ENCODE measurements at regions not wholly inside any gene's neighbourhood (a gene's known extent, or its start where the extent isn't known, plus 50 kb on each side); places are given as distances from the start of the nearest gene placed in this dataset.

DNA sequence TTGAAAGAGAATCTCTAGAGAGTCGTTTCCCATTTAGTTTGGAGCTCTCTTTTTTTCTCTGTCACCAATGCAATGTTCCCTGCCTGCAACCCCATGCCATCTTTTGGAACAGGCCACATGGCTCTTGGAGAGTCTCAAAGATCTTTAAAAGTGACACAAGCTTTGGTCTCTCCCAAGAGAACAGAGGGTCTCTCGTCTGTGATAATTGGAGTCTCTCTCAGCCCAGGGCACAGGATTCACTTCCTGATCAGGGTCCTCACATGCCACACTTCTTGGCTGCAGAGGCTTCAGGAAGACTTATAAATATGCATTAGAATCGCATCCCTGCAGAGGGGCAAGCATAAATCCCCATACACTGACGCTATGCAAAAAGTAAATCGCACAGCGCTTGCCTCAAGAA is 240.5 kb downstream of the IRS2 start:
- FAIRE-seq (no peak), DNase-seq (ENCODE audit: insufficient read length, low spot score) (no peak)

DNA sequence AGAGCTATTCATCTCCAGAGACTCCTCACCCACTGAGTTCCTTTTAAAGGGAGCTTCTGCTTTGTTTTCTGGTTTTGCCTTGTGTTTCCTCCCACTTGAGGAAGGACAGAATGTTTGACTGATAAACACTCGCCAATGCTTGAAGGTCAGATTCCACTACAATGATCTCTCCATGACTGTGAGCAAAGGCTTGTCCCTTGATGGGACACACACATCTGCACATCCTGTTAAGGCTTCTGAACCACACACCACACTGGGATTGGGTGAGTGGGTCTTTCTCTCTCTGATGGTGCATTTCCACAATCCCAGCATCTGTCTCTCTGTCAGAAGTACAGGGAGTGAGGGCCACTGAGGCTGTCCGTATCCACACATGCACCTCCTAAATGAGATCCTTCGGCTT is 245.3 kb downstream of the IRS2 start:
- FAIRE-seq, result no peak

DNA sequence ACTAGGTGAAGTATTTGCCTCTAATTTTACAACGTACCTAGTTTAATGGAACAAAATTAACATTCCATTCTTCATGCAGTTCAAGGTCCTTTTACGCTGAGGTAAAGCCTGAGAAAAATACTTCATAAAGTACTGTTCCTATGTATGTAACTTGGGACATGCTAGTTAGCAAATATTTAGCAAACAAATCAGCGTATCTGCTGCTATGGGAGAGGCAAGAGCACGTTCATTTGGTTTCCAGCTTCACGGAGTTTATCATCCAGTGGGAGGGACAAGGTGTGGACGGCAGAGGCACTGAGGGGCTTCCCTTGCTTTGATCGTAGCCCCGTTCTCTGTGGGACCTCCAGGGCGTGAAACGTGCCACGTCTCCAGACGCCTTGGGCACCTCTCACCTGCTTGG is 248.8 kb downstream of the IRS2 start:
- DNase-seq (ENCODE audit: insufficient read length, low spot score) (no peak), FAIRE-seq (no peak)

More for the DNA sequence above, 245.3 kb downstream of the IRS2 start:
- no peak for DNase-seq (ENCODE audit: insufficient read length, low spot score)

DNA sequence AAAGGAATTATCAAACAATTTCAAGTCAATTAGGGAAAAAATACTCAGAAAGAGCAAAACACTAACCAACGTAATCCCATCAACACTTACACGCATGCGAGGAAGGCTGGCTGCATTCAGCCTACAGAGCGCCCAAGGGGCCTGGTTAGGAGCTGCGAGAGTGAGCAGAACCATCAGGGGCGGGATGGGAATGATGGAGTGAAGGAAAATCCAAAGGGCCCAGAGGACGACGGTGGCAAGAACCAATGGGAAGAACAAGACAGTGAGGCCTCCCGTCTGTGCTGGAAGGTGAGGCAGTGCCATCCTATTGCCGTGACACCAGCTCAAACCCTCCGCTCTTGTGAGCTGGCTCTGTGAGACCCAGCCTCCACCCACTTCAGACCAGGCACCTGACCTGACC is 253.0 kb downstream of the IRS2 start:
- DNase-seq (ENCODE audit: insufficient read length, low spot score) (no peak), FAIRE-seq (no peak)

DNA sequence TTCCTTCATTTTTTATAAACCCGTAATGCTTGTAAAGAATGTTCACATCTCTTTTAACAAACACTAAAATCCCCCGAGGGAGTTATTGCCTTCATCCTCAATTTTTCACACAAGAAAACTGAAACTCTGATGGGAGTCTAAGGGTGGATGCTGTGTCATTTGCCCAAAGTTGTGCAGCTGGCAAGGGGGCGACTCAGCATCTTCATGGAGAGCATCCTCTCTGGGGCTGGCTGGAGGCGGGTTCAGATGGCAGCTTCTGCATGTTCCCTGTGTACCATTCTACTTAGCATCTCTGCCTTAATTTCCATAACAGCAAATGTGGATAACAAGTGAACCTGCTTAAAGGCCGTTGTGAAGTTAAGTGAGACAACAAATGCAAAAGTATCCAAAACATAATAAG is 256.4 kb downstream of the IRS2 start:
- DNase-seq (ENCODE audit: insufficient read length, low spot score) (no peak), FAIRE-seq (no peak)

DNA sequence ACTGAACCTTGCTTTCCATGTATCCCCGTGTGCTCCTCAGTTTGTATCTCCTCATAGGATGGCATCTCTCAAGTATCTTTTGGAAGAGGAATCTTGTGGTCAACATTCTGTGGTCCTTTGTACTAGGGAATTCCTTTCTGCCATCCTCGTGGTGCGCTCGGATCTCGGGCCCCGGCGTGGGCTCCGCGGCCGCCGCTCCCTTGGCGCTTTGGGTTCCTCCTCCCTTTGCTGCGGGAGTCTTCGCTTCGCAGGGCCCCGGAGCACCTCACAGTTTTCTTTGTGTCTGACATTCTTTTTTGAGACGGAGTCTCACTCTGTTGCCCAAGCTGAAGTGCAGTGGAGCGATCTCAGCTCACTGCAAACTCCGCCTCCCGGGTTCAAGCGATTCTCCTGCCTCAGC is 264.7 kb downstream of the IRS2 start:
- no peak for DNase-seq (ENCODE audit: insufficient read length, low spot score)
- FAIRE-seq, result no peak

DNA sequence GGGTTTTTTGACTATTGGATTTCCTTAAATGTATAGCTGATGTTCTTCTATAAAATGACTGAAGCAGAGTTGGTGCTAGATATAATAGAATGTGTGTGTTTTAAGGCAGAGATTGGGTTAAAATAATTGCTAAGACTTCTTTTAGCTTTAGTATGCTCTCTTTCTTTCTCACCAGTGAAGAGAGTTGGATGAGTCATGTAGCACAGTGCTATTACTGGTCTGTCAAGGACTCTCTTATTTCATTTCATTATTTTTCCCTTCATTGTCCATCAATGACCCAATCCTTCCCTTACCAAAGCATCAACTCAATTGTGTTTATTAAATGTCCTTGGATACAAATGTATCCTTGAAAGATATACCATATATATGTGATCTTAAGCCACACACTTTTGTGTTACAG is 268.9 kb downstream of the IRS2 start:
- DNase-seq (ENCODE audit: insufficient read length, low spot score) (no peak), FAIRE-seq (no peak)

DNA sequence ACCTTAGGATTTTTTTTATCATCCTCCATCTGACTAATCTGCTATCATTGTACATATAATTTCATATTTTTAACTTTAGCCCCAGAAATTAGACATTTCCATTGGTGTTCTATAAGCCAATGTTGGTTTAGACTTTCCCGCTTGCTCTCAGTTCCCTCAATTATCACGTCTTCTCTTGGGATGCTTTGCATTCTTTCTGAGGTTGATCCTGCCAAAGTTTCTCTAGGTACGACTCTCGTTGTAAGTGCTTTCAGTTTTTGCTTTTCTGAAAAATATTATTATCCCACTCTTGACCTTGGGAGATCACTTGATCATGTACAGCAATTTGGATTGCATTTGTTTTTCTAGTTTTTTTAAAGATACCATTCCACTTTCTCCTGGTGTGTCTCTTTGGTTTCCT is 270.2 kb downstream of the IRS2 start:
- no peak for DNase-seq (ENCODE audit: insufficient read length, low spot score)
- no peak for FAIRE-seq

DNA sequence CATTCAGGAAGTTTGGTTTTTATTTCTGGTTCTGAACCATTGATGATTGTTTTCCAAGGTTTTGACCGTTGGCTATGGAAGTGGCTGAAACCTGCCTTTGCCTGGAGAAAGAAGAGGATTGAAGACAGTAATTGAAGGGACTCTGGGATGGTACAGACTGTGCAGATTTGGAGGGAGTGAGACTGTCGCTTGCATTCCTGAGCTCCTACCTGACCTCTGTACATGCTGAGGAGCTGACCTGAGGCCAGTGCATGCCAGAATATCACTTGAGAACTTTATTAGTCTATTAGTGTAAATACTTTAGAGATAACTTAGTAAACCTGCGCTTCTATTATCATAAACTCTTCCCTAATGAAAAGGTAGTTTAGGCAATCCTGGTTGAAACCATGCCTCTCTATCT is 276.4 kb downstream of the IRS2 start:
- DNase-seq (ENCODE audit: insufficient read length, low spot score), result no peak
- FAIRE-seq, result no peak

DNA sequence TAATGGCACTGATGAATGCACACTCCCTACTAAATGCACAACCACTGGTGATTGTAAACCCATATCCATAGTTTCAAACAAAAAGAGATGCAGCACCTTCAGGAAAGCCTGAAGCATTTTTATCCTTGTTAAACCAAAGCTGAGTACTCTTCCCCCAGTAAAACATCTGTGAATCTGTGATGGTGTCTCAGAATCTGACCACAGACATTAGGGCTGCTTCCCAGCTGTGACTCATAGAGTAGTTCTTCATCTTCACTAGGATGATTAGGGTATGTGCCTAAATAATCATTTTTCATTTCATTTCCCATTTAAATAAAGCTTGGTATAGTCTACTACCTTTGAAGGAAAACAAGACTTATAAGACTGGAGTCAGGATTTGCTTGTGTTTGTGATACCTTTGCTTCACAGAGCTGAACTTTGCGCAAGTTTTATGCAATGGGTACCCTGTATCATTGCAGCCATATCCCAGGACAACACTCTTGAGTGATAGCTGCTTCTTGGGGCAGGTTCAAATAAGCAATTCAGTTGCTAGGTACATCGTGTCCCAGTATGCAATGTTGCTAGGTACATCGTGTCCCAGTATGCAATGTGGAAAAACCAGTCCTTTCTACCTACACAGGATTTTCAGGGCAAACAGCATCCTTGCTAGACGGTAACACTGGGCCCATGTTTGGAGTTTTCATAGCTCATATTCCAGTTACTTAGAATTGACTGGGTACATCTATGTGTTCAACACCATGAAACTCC is 277.1 kb downstream of the IRS2 start:
- no peak for DNase-seq (ENCODE audit: insufficient read length, low spot score)
- FAIRE-seq, result no peak

DNA sequence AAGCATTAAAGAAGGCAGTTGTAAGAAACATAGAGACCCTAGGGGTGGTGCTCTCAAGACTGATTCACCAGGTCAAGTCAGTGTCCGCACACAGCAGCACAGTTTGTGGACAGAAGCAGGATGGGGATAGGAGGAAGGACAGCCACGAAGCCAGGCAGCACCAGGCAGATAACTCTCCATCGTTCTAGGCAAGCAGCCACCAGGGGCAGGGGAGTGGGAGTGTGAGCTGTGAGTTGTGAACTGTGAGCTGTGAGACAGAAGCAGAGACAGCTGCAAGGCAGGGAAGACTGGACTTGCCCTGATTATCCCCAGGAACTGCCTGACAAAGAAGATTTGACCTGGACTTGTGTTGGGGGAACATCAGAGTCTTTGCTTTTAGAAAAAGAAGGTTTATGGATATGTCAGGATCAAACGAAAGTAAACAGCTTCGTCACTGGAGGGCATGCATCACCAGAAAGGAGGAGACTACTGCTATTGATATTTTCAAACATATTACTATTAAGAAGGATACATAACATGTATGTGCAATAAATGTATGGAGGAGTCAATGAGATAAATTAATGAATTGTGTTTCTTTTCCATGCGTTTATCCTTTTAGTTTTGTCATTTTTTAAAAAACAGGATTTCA is 286.1 kb downstream of the IRS2 start:
- DNase-seq (ENCODE audit: insufficient read length, low spot score), result no peak
- FAIRE-seq, result no peak

DNA sequence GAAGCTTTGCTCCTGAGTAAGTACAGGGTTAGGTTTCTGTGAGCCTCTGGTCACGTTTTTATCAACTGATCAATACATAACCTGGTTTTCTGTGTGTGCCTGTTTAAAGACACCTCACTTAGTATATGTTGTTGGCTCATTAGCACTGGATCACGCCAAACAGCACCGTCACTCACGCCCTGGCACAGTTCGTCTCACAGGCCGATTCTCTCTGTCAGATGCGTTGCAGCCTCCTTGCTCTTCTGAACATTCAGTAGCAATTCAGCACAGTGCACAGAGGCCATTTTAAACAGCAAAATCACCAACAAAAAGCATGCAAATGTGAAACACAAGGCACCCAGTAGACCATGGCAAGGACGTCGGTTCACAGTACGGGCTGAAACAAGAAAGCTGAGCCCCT is 288.5 kb downstream of the IRS2 start:
- FAIRE-seq (no peak), DNase-seq (ENCODE audit: insufficient read length, low spot score) (no peak)

DNA sequence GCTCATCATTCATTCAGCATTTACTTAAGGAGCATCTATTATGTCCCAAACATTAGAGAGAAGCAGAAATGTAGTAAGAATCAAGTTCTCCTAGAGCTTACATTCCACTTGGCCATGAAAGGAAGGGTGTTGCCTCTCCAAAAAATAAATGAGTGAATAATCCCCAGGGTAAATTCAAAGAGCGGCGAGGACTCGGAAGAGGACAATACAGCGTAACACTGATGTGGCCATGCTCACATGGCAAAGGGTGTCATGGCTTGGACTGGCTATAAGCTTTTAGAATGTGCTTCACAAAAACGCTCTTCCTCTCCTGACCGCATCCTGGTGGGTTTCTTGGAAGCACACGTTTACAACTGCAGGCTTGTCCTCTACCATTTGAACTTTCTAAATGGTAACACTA is 290.2 kb downstream of the IRS2 start:
- DNase-seq (ENCODE audit: insufficient read length, low spot score), result no peak
- FAIRE-seq, result no peak

DNA sequence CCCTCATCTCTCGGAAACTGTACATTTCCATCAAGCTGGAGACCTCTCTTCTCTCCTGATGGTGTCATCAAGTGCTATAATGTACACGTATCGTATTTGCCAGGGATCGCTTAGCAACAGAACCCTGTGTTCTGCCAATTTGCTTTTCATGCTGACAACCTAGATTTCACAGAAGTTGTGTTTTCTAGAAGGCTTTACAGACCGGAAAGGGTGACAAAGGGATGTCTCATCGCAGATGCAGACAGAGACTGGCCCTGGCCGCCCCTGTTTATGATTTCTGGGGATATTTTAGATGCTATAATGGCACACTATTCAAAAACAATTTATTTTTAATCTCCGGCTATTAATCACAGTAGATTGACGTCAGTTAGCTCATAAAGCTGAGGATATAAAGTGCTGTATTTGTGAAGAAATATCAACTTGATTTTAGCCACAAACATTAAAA is 291.4 kb downstream of the IRS2 start:
- FAIRE-seq (no peak), DNase-seq (ENCODE audit: insufficient read length, low spot score) (peak; percentile 33)

DNA sequence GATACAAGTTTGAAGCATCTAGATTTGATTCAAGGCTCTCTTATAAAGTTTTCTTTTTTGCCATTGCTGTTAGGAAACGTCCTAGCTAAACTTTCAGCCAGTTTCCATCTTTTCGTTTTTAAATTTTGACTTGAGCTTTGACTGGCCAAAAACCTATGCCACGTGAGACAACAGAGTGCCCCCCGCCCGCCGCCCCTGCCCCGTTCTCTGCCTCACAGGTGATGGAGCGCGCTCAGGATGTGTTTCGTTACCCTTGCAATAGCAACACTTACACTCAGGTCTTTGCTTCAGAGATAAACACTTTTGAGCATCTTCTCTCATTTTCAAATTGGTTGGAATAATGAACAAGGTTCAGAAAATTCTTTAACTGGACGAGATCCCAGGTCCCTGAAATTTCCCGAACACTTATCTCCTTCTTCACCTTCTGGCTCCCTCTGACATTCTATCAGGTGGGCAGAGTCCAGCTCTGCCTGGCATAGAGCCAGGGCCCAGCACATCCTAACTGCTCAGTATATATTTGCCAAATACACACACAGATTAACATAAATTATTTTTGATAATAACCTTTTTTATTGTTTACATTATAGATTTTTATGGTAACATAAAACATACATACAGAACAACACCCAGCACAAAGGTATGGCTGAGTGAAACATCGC is 301.1 kb downstream of the IRS2 start:
- FAIRE-seq, result no peak
- DNase-seq (ENCODE audit: insufficient read length, low spot score), result no peak

DNA sequence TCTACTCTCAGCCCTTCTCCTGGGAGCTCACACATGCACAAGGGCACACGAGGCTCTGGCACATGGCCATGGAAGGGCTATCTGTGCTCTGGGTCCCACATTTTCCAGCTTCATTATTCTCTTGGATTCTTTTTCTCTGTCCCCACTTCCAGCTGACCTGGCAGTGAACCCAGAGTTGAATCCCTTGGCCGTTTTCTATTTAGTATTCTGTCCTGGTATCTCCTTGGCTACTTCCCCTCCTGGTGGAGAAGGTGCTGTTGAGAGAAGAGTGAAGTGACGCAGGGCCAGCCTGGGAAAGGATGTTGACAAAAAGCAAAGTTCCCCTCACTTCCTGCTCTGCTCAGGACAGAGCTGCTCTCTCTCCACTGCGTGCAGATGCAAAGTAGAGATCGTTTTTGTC is 303.1 kb downstream of the IRS2 start:
- FAIRE-seq (no peak), DNase-seq (ENCODE audit: insufficient read length, low spot score) (no peak)

DNA sequence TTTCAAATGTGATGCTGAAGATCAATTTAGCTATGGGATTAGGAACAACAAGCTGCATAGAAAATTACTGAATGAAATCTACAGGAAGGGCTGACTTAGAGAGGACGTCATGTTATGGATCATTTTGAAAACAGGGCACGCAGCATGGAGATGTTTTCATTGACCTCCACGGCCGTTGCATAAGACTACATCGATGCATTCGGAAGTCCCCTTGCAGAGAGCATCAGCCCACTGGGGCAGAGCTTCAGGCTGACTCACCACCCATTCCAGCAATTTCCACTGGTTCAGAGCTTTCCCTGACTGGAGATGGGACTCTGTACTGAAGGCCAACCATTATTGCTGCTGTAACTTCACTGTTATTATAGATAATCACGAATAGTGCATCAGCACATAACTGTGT is 305.3 kb downstream of the IRS2 start:
- DNase-seq (ENCODE audit: insufficient read length, low spot score) (no peak), FAIRE-seq (no peak)

DNA sequence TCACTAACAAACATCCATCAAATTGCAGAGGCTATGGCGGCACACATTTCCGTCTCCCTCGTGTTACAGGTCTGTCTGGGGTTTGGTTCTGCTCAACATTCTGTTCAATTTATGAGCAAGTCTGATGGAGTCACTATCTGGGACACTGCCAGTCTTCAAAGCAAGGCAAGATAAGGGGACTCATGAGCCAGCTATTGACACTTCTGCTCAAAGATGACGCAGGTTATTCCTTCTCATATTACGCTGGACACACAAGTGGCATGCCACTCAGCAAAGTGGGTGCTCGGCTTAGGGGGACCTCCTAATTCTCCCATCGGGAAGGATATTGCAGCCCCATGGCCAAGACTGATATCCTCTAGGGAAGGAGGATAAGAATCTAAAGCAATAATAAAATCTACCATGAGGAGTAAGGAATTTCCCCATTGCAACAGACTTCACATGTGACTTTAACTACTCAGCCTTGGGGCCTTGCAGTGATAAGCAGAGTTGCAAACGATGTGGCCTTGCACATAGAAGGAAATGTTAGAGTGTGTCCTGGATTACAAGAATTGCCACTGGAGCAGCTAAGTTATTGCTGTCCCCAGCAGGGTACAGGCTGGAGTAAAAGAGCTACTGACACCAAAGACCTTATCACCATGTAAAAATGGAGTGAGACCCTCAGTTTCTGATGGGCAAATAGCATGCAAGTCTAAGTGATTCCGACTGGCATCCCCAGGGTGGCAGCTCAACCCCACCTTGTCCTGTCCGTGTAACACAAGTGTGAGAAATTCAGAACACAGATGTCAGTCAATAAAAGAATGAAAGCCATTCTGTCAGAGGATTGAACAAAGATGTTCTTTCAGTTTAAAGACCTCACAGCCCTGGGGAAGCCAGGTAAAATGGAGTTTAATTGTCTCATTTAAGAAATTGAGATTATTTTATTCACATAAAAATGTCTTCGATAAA is 306.1 kb downstream of the IRS2 start:
- FAIRE-seq, result no peak

DNA sequence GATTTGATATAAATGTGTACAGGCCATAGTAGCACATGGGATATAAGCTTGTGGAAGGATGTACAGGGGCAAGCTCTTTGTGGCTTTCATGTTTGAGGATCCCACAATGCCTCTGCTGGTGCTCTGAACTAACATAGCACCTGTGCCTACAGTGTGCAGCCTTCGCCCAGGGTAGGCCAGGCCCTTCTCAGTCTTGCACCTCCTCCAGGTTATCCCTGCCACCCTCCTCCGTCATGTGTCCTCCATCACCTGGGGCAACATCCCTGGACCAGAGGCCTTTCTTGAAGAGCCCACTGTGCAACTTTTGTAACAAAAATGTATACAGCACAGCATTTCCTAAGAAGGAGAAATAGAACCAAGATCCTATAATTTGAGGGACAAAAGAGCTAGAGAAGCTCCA is 306.8 kb downstream of the IRS2 start:
- no peak for FAIRE-seq
- no peak for DNase-seq (ENCODE audit: insufficient read length, low spot score)

More for the DNA sequence above, 306.1 kb downstream of the IRS2 start:
- no peak for DNase-seq (ENCODE audit: insufficient read length, low spot score)

DNA sequence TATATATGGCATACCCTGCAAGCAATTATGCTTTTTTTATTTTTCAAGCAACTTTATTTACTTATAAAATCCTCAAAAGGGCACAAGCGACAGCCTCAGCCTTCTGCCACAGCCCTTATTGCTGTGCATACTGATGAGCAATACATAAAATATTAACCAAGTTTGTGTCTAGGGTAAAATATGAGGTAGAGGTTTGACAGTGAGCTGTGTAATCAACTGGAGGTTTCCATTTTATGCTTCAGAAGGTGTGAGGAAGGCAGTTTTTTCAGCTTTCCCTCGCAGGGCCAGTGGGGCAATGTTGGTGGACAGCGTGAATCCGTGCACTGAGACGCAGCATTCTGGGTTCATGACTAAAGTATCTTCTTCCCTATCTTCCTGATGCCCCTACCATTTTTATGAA is 310.4 kb downstream of the IRS2 start:
- no peak for FAIRE-seq
- DNase-seq (ENCODE audit: insufficient read length, low spot score), result no peak

DNA sequence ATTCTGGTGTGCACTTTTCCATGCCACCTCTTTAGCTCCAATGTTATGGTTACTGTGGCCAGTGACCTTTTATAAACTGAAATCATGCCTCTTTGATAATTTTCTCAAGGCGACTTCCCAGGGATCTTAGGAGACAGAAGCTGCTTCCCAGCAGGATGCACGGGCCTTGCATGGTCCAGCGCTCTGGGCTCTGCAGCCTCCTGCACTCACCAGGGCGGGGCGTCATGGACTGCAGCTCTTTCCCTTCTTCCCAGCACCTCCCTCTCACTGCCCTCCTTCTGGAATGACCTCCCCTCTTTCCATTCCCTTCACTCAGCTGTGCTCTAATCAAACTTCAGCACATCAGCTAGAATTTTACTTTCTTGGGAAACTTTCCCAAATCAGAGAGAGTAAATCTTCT is 318.3 kb downstream of the IRS2 start:
- DNase-seq (ENCODE audit: insufficient read length, low spot score) (no peak), FAIRE-seq (no peak)
